H1 (cell line): ENCODE measurements at regions not wholly inside any gene's neighbourhood (a gene's known extent, or its start where the extent isn't known, plus 50 kb on each side); places are given as distances from the start of the nearest gene placed in this dataset.

Experiments
- CBX5 ChIP-seq: fragments of 300-800, 300-1000 bp; sonication (generic); IDR thresholded peaks from 2 replicates; pipeline ENCODE4 v1.7.1; 2016; ENCODE audit warnings: antibody characterized with exemption, low read length, low read depth
- CTCF ChIP-seq, 3 experiments: IDR thresholded peaks; 1 replicate in 2 of 3; 2 replicates in 1 of 3; pipeline versions ENCODE4 v1.5.1 to v1.6.1; 2011; ENCODE audit warnings: low read length in 3 of 3, mild to moderate bottlenecking in 3 of 3, inconsistent platforms in 2 of 3, low read depth in 1 of 3, moderate library complexity in 1 of 3; ENCODE audit not compliant: insufficient read depth in 1 of 3; ENCODE audit errors: control extremely low read depth in 1 of 3
- EZH2 ChIP-seq: fragments of 200-600 bp; sonication (generic); IDR thresholded peaks from 2 replicates; pipeline ENCODE4 v1.7.1; 2012; ENCODE audit warnings: low read depth, mild to moderate bottlenecking, moderate library complexity, low read length, inconsistent platforms; ENCODE audit not compliant: severe bottlenecking
- GABPA ChIP-seq: IDR thresholded peaks from 2 replicates; pipeline ENCODE4 v1.6.1; 2011; ENCODE audit warnings: mild to moderate bottlenecking, low read length, moderate library complexity, borderline replicate concordance; ENCODE audit not compliant: insufficient read depth
- POLR2A ChIP-seq, 2 experiments: IDR thresholded peaks; 1 replicate in 1 of 2; 2 replicates in 1 of 2; pipeline ENCODE4 v1.6.1; 2011; ENCODE audit warnings: low read depth in 2 of 2, low read length in 2 of 2, mild to moderate bottlenecking in 2 of 2; ENCODE audit errors: control extremely low read depth in 1 of 2
- POLR2AphosphoS5 ChIP-seq: IDR thresholded peaks from 2 replicates; pipeline ENCODE4 v1.6.1; 2011; ENCODE audit warnings: low read depth, low read length
- SIN3A ChIP-seq, 2 experiments: IDR thresholded peaks in 1 of 2; conservative IDR thresholded peaks in 1 of 2; 2 replicates each; pipeline ENCODE4 v1.6.1; 2011 to 2012; ENCODE audit warnings: low read length in 2 of 2, improper control_type of control experiment in 1 of 2, low read depth in 1 of 2, mild to moderate bottlenecking in 1 of 2
- SIRT6 ChIP-seq: IDR thresholded peaks from one replicate; pipeline ENCODE4 v1.7.1; 2012; ENCODE audit warnings: low read length, inconsistent platforms
- SP1 ChIP-seq: IDR thresholded peaks from 2 replicates; pipeline ENCODE4 v1.6.1; 2011; ENCODE audit warnings: low read depth, low read length
- TEAD4 ChIP-seq: IDR thresholded peaks from 2 replicates; pipeline ENCODE4 v1.6.1; 2012; ENCODE audit warnings: low read depth, low read length, inconsistent platforms, mixed read lengths

GRCh38 chr21:28590026-28590425 is 402.7 kb downstream of the LTN1 start:
- TF ChIP-seq SIN3A (conservative IDR thresholded peaks at IDR 0.05 in 1 of 2, IDR thresholded peaks at IDR 0.05 in 1 of 2; ENCODE audit: low read depth in 1 of 2, low read length in 2 of 2) (no peak), SIRT6 (no peak), CTCF (IDR thresholded peaks at IDR 0.05; ENCODE audit: control extremely low read depth in 1 of 3, insufficient read depth in 1 of 3, low read depth in 1 of 3, low read length in 3 of 3) (no peak), SP1 (no peak), POLR2A (IDR thresholded peaks at IDR 0.05; ENCODE audit: control extremely low read depth in 1 of 2, low read depth in 2 of 2, low read length in 2 of 2) (no peak), GABPA (no peak), EZH2 (no peak), TEAD4 (no peak), POLR2AphosphoS5 (no peak), CBX5 (no peak)
